ENCODE measurements at regions not wholly inside any gene's neighbourhood (a gene's known extent, or its start where the extent isn't known, plus 50 kb on each side); places are given as distances from the start of the nearest gene placed in this dataset.

DNA sequence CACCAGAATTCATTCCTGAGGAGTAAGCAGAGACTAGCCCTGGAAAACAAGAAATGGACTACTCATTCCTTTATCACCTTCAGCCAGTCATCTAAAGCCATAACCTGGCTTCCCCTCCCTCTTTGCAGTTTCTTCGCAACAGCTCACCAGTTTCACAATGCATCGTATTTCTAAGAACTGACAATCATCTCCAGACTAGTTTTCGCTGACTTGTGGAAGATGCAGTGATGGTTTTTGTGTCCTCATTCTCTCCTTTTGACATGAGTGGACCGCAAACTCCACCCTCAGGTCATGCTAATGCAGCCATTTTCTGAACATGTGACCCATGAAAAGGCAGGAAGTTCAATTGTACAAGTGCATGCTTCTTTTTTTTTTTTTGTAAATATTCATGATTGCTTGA, 1203.5 kb downstream of the PCDH7 start:
- DNase-seq (no peak), ATAC-seq (no peak)
- Histone ChIP-seq H3K27ac (no peak overlapping the region), H3K27me3 (no peaks in the 10 kb centered on the region), H3K4me1 (no peaks in the 10 kb centered on the region), H3K9me3 (no peaks in the 10 kb centered on the region), H3K36me3 (no peaks in the 10 kb centered on the region), H3K4me3 (no peak overlapping the region)
- intact Hi-C loops (cut with DNase I; ENCODE audit: low total_unique reads) (no loop called here), in situ Hi-C loops (cut with MboI; ENCODE audit: low sequenced_read_pairs in 4 of 4) (no loop called here)
- TF ChIP-seq, protein P1, sequence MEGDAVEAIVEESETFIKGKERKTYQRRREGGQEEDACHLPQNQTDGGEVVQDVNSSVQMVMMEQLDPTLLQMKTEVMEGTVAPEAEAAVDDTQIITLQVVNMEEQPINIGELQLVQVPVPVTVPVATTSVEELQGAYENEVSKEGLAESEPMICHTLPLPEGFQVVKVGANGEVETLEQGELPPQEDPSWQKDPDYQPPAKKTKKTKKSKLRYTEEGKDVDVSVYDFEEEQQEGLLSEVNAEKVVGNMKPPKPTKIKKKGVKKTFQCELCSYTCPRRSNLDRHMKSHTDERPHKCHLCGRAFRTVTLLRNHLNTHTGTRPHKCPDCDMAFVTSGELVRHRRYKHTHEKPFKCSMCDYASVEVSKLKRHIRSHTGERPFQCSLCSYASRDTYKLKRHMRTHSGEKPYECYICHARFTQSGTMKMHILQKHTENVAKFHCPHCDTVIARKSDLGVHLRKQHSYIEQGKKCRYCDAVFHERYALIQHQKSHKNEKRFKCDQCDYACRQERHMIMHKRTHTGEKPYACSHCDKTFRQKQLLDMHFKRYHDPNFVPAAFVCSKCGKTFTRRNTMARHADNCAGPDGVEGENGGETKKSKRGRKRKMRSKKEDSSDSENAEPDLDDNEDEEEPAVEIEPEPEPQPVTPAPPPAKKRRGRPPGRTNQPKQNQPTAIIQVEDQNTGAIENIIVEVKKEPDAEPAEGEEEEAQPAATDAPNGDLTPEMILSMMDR (IDR thresholded peaks at IDR 0.05 in 4 of 5, conservative IDR thresholded peaks at IDR 0.05 in 1 of 5): no peak
- no peak for TF ChIP-seq POLR2A (IDR thresholded peaks at IDR 0.05)

DNA sequence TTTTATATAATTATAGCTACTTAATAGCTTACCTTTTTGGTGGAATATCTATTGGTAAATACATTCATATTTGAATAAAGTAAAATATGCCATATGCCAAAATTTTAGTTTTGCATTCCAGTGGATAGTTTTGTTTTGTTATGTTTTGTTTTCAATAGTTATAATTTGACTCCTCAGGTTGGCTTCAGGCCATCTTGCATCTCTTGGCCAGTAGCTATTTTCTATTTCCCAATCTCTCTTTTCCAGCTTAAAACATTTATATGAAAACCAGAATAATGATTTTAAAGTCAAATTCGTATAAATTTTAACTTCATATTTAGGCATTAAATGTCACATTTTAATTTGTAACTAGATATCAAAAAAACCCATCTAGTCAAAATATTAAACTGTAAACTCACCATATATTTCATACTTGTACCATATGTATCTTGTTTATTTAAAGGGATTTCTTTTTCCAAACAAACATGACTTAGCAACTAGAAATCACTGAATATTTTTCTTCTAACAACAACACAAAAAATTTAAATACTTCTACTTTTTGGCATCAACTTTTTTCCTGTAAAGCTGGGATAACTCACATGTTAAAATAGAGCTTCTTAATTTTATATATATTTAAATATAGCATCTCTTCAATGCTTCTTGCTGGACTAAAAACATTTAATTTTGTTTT, 1209.6 kb downstream of the PCDH7 start:
- Histone ChIP-seq H3K36me3 (no peaks in the 10 kb centered on the region), H3K4me3 (no peak overlapping the region), H3K4me1 (no peaks in the 10 kb centered on the region), H3K27me3 (no peaks in the 10 kb centered on the region), H3K27ac (no peak overlapping the region), H3K9me3 (no peaks in the 10 kb centered on the region)
- in situ Hi-C loops (cut with MboI; ENCODE audit: low sequenced_read_pairs in 4 of 4) (no loop called here), intact Hi-C loops (cut with DNase I; ENCODE audit: low total_unique reads) (no loop called here)
- no peak for DNase-seq
- TF ChIP-seq POLR2A (IDR thresholded peaks at IDR 0.05): no peak
- TF ChIP-seq, protein P1 (IDR thresholded peaks at IDR 0.05 in 4 of 5, conservative IDR thresholded peaks at IDR 0.05 in 1 of 5): no peak
- ATAC-seq: no peak

DNA sequence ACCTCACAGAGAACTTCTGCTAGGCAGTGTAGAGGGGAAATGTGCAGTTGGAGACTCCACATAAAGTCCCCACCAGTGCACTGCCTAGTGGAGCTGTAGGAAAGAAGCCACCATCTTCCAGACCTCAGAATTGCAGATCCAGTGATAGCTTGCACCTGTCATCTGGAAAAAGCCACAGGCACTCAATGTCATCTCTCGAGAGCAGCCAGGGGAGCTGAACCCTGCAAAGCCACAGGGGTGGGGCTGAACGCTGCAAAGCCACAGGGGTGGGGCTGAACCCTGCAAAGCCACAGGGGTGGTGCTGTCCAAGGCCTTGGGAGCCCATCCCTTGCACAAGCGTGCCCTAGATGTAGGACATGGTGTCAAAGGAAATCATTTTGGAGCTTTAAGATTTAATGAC, 1226.3 kb downstream of the PCDH7 start:
- DNase-seq (no peak), ATAC-seq (no peak)
- H3K9me3 ChIP-seq: no peaks in the 10 kb centered on the region
- TF ChIP-seq, protein P1 (IDR thresholded peaks at IDR 0.05 in 4 of 5, conservative IDR thresholded peaks at IDR 0.05 in 1 of 5): no peak
- no peak for TF ChIP-seq POLR2A (IDR thresholded peaks at IDR 0.05)
- in situ Hi-C loops (cut with MboI; ENCODE audit: low sequenced_read_pairs in 4 of 4) (no loop called here), intact Hi-C loops (cut with DNase I; ENCODE audit: low total_unique reads) (no loop called here)
- H3K36me3 ChIP-seq: no peaks in the 10 kb centered on the region
- H3K27me3 ChIP-seq: no peaks in the 10 kb centered on the region
- H3K4me1 ChIP-seq: no peaks in the 10 kb centered on the region
- H3K4me3 ChIP-seq: no peak overlapping the region
- H3K27ac ChIP-seq: no peak overlapping the region

DNA sequence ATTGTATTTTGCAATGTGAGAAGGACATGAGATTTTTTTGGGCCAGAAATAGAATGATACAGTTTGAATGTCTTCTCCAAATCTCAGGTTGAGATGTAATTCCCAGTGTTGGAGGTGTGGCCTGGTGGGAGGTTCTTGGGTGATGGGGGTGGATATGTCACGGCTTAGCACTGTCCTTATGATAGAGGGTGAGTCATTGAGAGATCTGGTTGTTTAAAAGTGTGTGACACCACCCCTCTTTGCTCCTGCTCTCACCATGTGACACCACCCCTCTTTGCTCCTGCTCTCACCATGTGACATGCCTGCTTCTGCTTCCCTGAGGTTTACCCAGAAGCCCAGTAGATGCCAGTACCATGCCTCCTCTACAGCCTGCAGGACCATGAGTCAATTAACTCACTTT, 1226.9 kb downstream of the PCDH7 start:
- Histone ChIP-seq H3K27ac (no peak overlapping the region), H3K36me3 (no peaks in the 10 kb centered on the region), H3K4me1 (no peaks in the 10 kb centered on the region), H3K9me3 (no peaks in the 10 kb centered on the region), H3K27me3 (no peaks in the 10 kb centered on the region), H3K4me3 (no peak overlapping the region)
- intact Hi-C loops (cut with DNase I; ENCODE audit: low total_unique reads): no loop called here
- TF ChIP-seq, protein P1 (IDR thresholded peaks at IDR 0.05 in 4 of 5, conservative IDR thresholded peaks at IDR 0.05 in 1 of 5): no peak
- no peak for TF ChIP-seq POLR2A (IDR thresholded peaks at IDR 0.05)
- ATAC-seq (no peak), DNase-seq (no peak)
- in situ Hi-C loops (cut with MboI; ENCODE audit: low sequenced_read_pairs in 4 of 4): no loop called here

DNA sequence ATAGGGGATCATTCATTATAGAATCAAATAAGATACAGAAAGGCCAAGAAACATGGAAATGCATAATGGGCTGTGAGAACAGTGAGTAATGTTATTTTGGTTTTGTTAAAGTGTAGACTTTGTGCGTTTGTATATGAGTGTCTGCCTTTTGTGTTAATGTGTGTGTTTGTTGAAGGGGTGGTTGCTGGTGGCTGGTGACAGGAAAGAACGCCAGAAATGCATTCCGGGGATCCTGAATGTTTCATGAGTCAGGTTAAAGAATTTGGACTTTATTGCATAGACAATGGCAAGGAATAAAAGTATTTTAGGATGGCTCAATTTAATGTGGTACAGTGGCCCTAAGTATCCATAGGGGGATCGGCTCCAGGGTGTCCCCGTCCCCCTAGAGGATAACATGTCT, 1228.9 kb downstream of the PCDH7 start:
- Histone ChIP-seq H3K27me3 (no peaks in the 10 kb centered on the region), H3K36me3 (no peaks in the 10 kb centered on the region), H3K4me1 (no peaks in the 10 kb centered on the region), H3K9me3 (no peaks in the 10 kb centered on the region), H3K4me3 (no peak overlapping the region), H3K27ac (no peak overlapping the region)
- in situ Hi-C loops (cut with MboI; ENCODE audit: low sequenced_read_pairs in 4 of 4): no loop called here
- TF ChIP-seq, protein P1 (IDR thresholded peaks at IDR 0.05 in 4 of 5, conservative IDR thresholded peaks at IDR 0.05 in 1 of 5): no peak
- TF ChIP-seq POLR2A (IDR thresholded peaks at IDR 0.05): no peak
- intact Hi-C loops (cut with DNase I; ENCODE audit: low total_unique reads): no loop called here
- ATAC-seq: no peak
- DNase-seq: no peak
